H1 (cell line): ENCODE measurements at regions not wholly inside any gene's neighbourhood (a gene's known extent, or its start where the extent isn't known, plus 50 kb on each side); places are given as distances from the start of the nearest gene placed in this dataset.

ENCODE experiments used
- CTCF ChIA-PET: fragments of 300-600 bp; sonication (Branson Sonifier 250); formaldehyde crosslinking; loops from one replicate; lab custom pipeline; 2021; ENCODE audit not compliant: partially characterized antibody; lab: Charles Lee
- POLR2A ChIA-PET: fragments of 300-600 bp; sonication (Branson Sonifier 250); formaldehyde crosslinking; loops from one replicate; lab custom pipeline; 2021; ENCODE audit warnings: inconsistent platforms; ENCODE audit not compliant: partially characterized antibody; lab: Charles Lee
- DNase-seq, 2 experiments: peaks; one replicate each; pipeline versions ENCODE4 v3.0.0 to v3.0.0-alpha.2; 2010 to 2022; ENCODE audit warnings: low spot score in 2 of 2, low read depth in 1 of 2, mixed read lengths in 1 of 2
- FAIRE-seq: peaks from 2 replicates; lab custom pipeline; 2011; peaks lifted over from hg19 to GRCh38; lab: Jason Lieb, UNC
- H2AFZ ChIP-seq: 2 replicates; pipeline ENCODE4 v1.8.1; 2012; ENCODE audit warnings: low read length, inconsistent platforms
- H2AK5ac ChIP-seq: 2 replicates; pipeline ENCODE4 v1.6.1; 2013; ENCODE audit warnings: low read depth, low read length
- H2BK120ac ChIP-seq: replicated peaks from 2 replicates; pipeline ENCODE3; 2013; ENCODE audit warnings: low read depth, low read length, inconsistent platforms
- H2BK12ac ChIP-seq: 2 replicates; pipeline ENCODE4 v1.6.1; 2013; ENCODE audit warnings: low read depth, low read length
- H2BK15ac ChIP-seq: 2 replicates; pipeline ENCODE4 v1.6.1; 2013; ENCODE audit warnings: low read length
- H2BK20ac ChIP-seq: 2 replicates; pipeline ENCODE4 v1.6.1; 2013; ENCODE audit warnings: low read length
- H2BK5ac ChIP-seq: 2 replicates; pipeline ENCODE4 v1.6.1; 2013; ENCODE audit warnings: low read depth, low read length
- H3K14ac ChIP-seq: 2 replicates; pipeline ENCODE4 v1.6.1; 2013; ENCODE audit warnings: inconsistent platforms; ENCODE audit not compliant: insufficient read length
- H3K18ac ChIP-seq: 2 replicates; pipeline ENCODE4 v1.6.1; 2013; ENCODE audit warnings: low read length; ENCODE audit errors: extremely low read depth
- H3K23ac ChIP-seq: 2 replicates; pipeline ENCODE4 v1.6.1; 2013; ENCODE audit warnings: inconsistent platforms; ENCODE audit not compliant: insufficient read length
- H3K23me2 ChIP-seq: 2 replicates; pipeline ENCODE4 v1.6.1; 2013; ENCODE audit warnings: low read depth, low read length
- H3K27ac ChIP-seq: 2 replicates; pipeline ENCODE4 v1.6.1; 2011; ENCODE audit warnings: low read depth, low read length, inconsistent platforms
- H3K27me3 ChIP-seq, 4 experiments: replicated peaks in 1 of 4; 1 replicate in 1 of 4; 2 replicates in 3 of 4; pipeline versions ENCODE4 v1.6.1 to v1.8.1; 2011 to 2013; ENCODE audit warnings: low read length in 3 of 4, mild to moderate bottlenecking in 3 of 4, inconsistent platforms in 2 of 4, mixed read lengths in 2 of 4, moderate library complexity in 1 of 4; ENCODE audit not compliant: control insufficient read depth in 3 of 4, insufficient read depth in 3 of 4; ENCODE audit errors: extremely low read depth in 1 of 4
- H3K36me3 ChIP-seq, 4 experiments: 2 replicates each; pipeline versions ENCODE4 v1.6.1 to v1.8.1; 2011 to 2013; ENCODE audit warnings: mild to moderate bottlenecking in 4 of 4, low read length in 3 of 4, moderate library complexity in 2 of 4, control low read depth in 1 of 4, inconsistent platforms in 1 of 4; ENCODE audit not compliant: insufficient read depth in 4 of 4, control insufficient read depth in 2 of 4
- H3K4ac ChIP-seq: replicated peaks from 2 replicates; pipeline ENCODE3; 2013; ENCODE audit warnings: low read length, low read depth, mixed read lengths, inconsistent platforms; ENCODE audit not compliant: insufficient read length
- H3K4me1 ChIP-seq, 4 experiments: replicated peaks in 1 of 4; 1 replicate in 1 of 4; 2 replicates in 3 of 4; pipeline versions ENCODE4 v1.6.1 to v1.8.1; 2011 to 2013; ENCODE audit warnings: low read length in 3 of 4, inconsistent platforms in 2 of 4, mixed read lengths in 1 of 4; ENCODE audit not compliant: insufficient read depth in 4 of 4, control insufficient read depth in 3 of 4
- H3K4me2 ChIP-seq, 2 experiments: 2 replicates each; pipeline versions ENCODE4 v1.6.1 to v1.8.1; 2011 to 2013; ENCODE audit warnings: low read depth in 2 of 2, low read length in 2 of 2, control low read depth in 1 of 2, inconsistent platforms in 1 of 2, mild to moderate bottlenecking in 1 of 2; ENCODE audit not compliant: insufficient read depth in 1 of 2
- H3K4me3 ChIP-seq, 4 experiments: fragments of 200-600, 300-600 bp in 1 of 4; sonication (generic), shearing (Covaris generic), sonication (Bioruptor Twin) in 1 of 4; 2 replicates each; pipeline versions ENCODE4 v1.5.1 to v1.8.1; 2011 to 2016; ENCODE audit warnings: low read length in 4 of 4, low read depth in 3 of 4, control low read depth in 2 of 4, inconsistent platforms in 2 of 4, mild to moderate bottlenecking in 2 of 4, mixed read lengths in 1 of 4, moderate library complexity in 1 of 4; ENCODE audit not compliant: insufficient read depth in 2 of 4; ENCODE audit errors: extremely low read depth in 1 of 4
- H3K56ac ChIP-seq: replicated peaks from 2 replicates; pipeline ENCODE3; 2013; ENCODE audit warnings: low read depth, mild to moderate bottlenecking, mixed read lengths, low read length, inconsistent platforms; ENCODE audit not compliant: insufficient read length
- H3K79me1 ChIP-seq: 2 replicates; pipeline ENCODE4 v1.6.1; 2013; ENCODE audit warnings: low read depth, low read length, control low read depth
- H3K79me2 ChIP-seq, 2 experiments: 2 replicates each; pipeline versions ENCODE4 v1.6.1 to v1.8.1; 2012 to 2013; ENCODE audit warnings: low read length in 2 of 2, mild to moderate bottlenecking in 2 of 2, inconsistent platforms in 1 of 2; ENCODE audit not compliant: insufficient read depth in 2 of 2, control insufficient read depth in 1 of 2
- H3K9ac ChIP-seq, 4 experiments: replicated peaks in 1 of 4; 1 replicate in 1 of 4; 2 replicates in 3 of 4; pipeline versions ENCODE4 v1.6.1 to v1.8.1; 2011 to 2013; ENCODE audit warnings: low read depth in 3 of 4, low read length in 3 of 4, control low read depth in 2 of 4, mild to moderate bottlenecking in 2 of 4, moderate library complexity in 2 of 4, inconsistent platforms in 1 of 4; ENCODE audit errors: extremely low read depth in 1 of 4
- H3K9me3 ChIP-seq, 2 experiments: 2 replicates each; pipeline versions ENCODE4 v1.6.1 to v1.8.1; 2012 to 2013; ENCODE audit warnings: mild to moderate bottlenecking in 2 of 2, moderate library complexity in 2 of 2, control low read depth in 1 of 2, inconsistent platforms in 1 of 2, low read depth in 1 of 2, low read length in 1 of 2, mixed read lengths in 1 of 2; ENCODE audit not compliant: insufficient read depth in 2 of 2
- H4K20me1 ChIP-seq, 2 experiments: replicated peaks in 1 of 2; 2 replicates each; pipeline versions ENCODE3 to v1.8.1; 2011 to 2013; ENCODE audit warnings: inconsistent platforms in 2 of 2, low read length in 2 of 2, mild to moderate bottlenecking in 1 of 2; ENCODE audit not compliant: insufficient read depth in 2 of 2, control insufficient read depth in 1 of 2
- H4K5ac ChIP-seq: 2 replicates; pipeline ENCODE4 v1.6.1; 2013; ENCODE audit warnings: low read length, low read depth, mixed read lengths, inconsistent platforms; ENCODE audit not compliant: insufficient read length
- H4K8ac ChIP-seq: 2 replicates; pipeline ENCODE4 v1.8.0; 2013; ENCODE audit warnings: mild to moderate bottlenecking, moderate library complexity, low read length, inconsistent platforms; ENCODE audit not compliant: insufficient read depth; ENCODE audit errors: extremely low read depth
- H4K91ac ChIP-seq: replicated peaks from 2 replicates; pipeline ENCODE3; 2013; ENCODE audit warnings: low read length, mixed read lengths, inconsistent platforms; ENCODE audit not compliant: insufficient read length
- CEBPB ChIP-seq: IDR thresholded peaks from 2 replicates; pipeline ENCODE4 v1.6.1; 2012; ENCODE audit warnings: low read depth, low read length
- CTCF ChIP-seq, 3 experiments: IDR thresholded peaks; 1 replicate in 2 of 3; 2 replicates in 1 of 3; pipeline versions ENCODE4 v1.5.1 to v1.6.1; 2011; ENCODE audit warnings: low read length in 3 of 3, mild to moderate bottlenecking in 3 of 3, inconsistent platforms in 2 of 3, low read depth in 1 of 3, moderate library complexity in 1 of 3; ENCODE audit not compliant: insufficient read depth in 1 of 3; ENCODE audit errors: control extremely low read depth in 1 of 3
- EGR1 ChIP-seq: IDR thresholded peaks from 2 replicates; pipeline ENCODE4 v1.6.1; 2011; ENCODE audit warnings: low read depth, low read length, borderline replicate concordance
- FOSL1 ChIP-seq: IDR thresholded peaks from 2 replicates; pipeline ENCODE4 v1.6.1; 2011; ENCODE audit warnings: mild to moderate bottlenecking, low read depth, low read length, moderate library complexity; ENCODE audit not compliant: insufficient read depth
- MAFK ChIP-seq: IDR thresholded peaks from 2 replicates; pipeline ENCODE4 v1.6.1; 2012; ENCODE audit warnings: low read depth, mild to moderate bottlenecking, improper control_type of control experiment, low read length
- NANOG ChIP-seq: IDR thresholded peaks from 2 replicates; pipeline ENCODE4 v1.6.1; 2011; ENCODE audit warnings: low read length, low read depth, mild to moderate bottlenecking, inconsistent platforms; ENCODE audit not compliant: insufficient read depth, poor library complexity, severe bottlenecking
- PHF8 ChIP-seq: fragments of 200-600 bp; sonication (generic); conservative IDR thresholded peaks from 2 replicates; pipeline ENCODE4 v1.7.1; 2012; ENCODE audit warnings: low read depth, mild to moderate bottlenecking, inconsistent platforms, low read length, moderate library complexity
- POLR2AphosphoS5 ChIP-seq: IDR thresholded peaks from 2 replicates; pipeline ENCODE4 v1.6.1; 2011; ENCODE audit warnings: low read depth, low read length
- POU5F1 ChIP-seq: IDR thresholded peaks from 2 replicates; pipeline ENCODE4 v1.6.1; 2011; ENCODE audit warnings: low read depth, mild to moderate bottlenecking, low read length, moderate library complexity
- RXRA ChIP-seq: IDR thresholded peaks from 2 replicates; pipeline ENCODE4 v1.6.1; 2011; ENCODE audit warnings: low read depth, mild to moderate bottlenecking, low read length, moderate library complexity; ENCODE audit not compliant: insufficient read depth
- SIX5 ChIP-seq: IDR thresholded peaks from 2 replicates; pipeline ENCODE4 v1.6.1; 2011; ENCODE audit warnings: mild to moderate bottlenecking, low read depth, low read length
- SUZ12 ChIP-seq: fragments of 200-600 bp; sonication (generic); IDR thresholded peaks from 2 replicates; pipeline ENCODE4 v1.6.1; 2012; ENCODE audit warnings: mild to moderate bottlenecking, inconsistent platforms, low read length, moderate library complexity, mixed read lengths
- WGBS, 2 experiments: shearing (Covaris generic) in 1 of 2; methylation state at CpG; one replicate each; pipeline versions ENCODE4 v1.1.6 to v1.1.7; 2013 to 2015; ENCODE audit warnings: low lambda C conversion rate in 2 of 2, mixed read lengths in 2 of 2, inconsistent platforms in 1 of 2, low coverage in 1 of 2, missing lambda C conversion rate in 1 of 2; ENCODE audit not compliant: insufficient replicate concordance in 2 of 2, insufficient coverage in 1 of 2, insufficient read length in 1 of 2; ENCODE audit errors: extremely low coverage in 1 of 2, missing lambda C conversion rate in 1 of 2; 5-methylcytosine and 5-hydroxymethylcytosine counted together

DNA sequence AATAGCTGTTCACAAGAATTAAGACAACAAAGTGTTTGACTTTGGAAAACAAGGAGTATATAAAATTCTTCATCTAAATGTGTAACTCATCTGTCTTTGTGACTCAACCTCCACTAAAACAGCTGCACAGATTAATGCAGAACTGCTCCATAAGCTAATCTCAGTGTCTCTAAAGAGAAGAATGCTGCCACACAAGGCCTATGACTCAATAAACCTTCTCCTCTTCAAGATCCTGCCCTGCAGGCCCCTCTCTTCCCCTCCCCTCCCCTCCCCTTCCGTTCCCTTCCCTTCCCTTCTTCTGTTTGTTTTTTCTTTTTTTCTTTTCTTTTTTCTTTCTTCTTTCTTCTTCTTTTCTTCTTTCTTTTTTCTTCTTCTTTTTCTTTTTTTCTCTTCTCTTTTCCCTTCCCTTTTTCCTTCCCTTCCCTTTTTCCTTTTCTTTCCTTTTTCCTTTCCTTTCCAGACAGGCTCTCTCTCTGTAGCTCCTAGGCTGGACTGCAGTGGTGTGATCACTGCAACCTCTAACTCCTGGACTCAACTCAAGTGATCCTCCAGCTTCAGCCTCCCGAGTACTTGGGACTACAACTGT is 1052.8 kb downstream of the BRINP3 start:
- Histone ChIP-seq H3K36me3 (no peaks in the 10 kb centered on the region), H2BK15ac (no peak overlapping the region), H2BK12ac (no peak overlapping the region), H3K27ac (no peak overlapping the region), H2BK120ac (no peak overlapping the region), H4K8ac (no peak overlapping the region), H3K4me2 (no peak overlapping the region), H3K9me3 (no peaks in the 10 kb centered on the region), H3K14ac (no peak overlapping the region), H3K79me1 (no peaks in the 10 kb centered on the region), H3K9ac (no peak overlapping the region), H3K23ac (no peak overlapping the region), H4K20me1 (no peaks in the 10 kb centered on the region), H3K4me1 (no peaks in the 10 kb centered on the region), H3K23me2 (no peaks in the 10 kb centered on the region), H4K5ac (no peak overlapping the region), H2BK20ac (no peak overlapping the region), H3K56ac (no peak overlapping the region), H2AK5ac (no peak overlapping the region), H3K4me3 (no peak overlapping the region), H3K18ac (no peak overlapping the region), H3K4ac (no peak overlapping the region), H3K27me3 (no peaks in the 10 kb centered on the region), H4K91ac (no peak overlapping the region), H2AFZ (no peak overlapping the region), H2BK5ac (no peak overlapping the region), H3K79me2 (no peaks in the 10 kb centered on the region)
- 94% methylated on average over 1 of the region's 2 CpGs; no CpG with 5 or more reads in 1 of the 2 experiments for WGBS, 2 experiments
- FAIRE-seq (no peak), DNase-seq (no peak)
- ChIA-PET CTCF (interaction anchor here (0.6 kb wide), 1 partner anchor 881 kb away, joined by 3 read pairs; no protein-coding TSS in a partner anchor), POLR2A (no interaction called here)
- TF ChIP-seq MAFK (no peak), POU5F1 (no peak), CEBPB (no peak), SUZ12 (no peak), SIX5 (no peak), FOSL1 (no peak), NANOG (no peak), CTCF (IDR thresholded peaks at IDR 0.05; ENCODE audit: control extremely low read depth in 1 of 3, insufficient read depth in 1 of 3, low read depth in 1 of 3, low read length in 3 of 3) (no peak), PHF8 (no peak), EGR1 (no peak), POLR2AphosphoS5 (no peak), RXRA (no peak)
